ENCODE measurements at regions not wholly inside any gene's neighbourhood (a gene's known extent, or its start where the extent isn't known, plus 50 kb on each side); places are given as distances from the start of the nearest gene placed in this dataset.

- in situ Hi-C loops (cut with HindIII; ENCODE audit: low pct_unique_long_range_greater_than_20kb, low sequenced_read_pairs), result no loop called here
These were observed 107.8 kb upstream of the NR4A3 start for GRCh38 chr9:99713838-99714306.

DNA sequence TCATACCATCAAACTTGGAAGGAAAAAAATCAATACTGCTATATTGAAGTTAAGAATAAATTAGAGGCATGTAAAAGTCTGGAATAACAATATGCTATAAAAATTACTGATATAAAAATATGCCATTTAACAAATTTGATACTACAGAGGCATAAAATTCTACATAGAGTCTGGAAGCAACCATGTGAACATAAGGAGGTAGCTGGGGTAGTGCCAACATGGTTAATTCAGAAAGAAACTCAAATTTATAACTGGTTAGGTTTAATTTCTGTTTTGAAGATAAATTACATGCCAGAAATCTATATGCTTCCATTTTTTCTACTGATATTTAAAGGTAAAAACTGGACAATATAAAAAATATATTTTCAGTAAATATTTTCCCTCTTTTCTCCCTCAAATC, 103.1 kb upstream of the NR4A3 start:
- DNase-seq (ENCODE audit: low read depth, low spot score), result no peak

More at GRCh38 chr9:99713838-99714306, 107.8 kb upstream of the NR4A3 start:
- no peak for DNase-seq (ENCODE audit: low read depth, low spot score)

GRCh38 chr9:99720455-99721050, 101.1 kb upstream of the NR4A3 start:
- peak; percentile 2 for DNase-seq (ENCODE audit: low read depth, low spot score)
- in situ Hi-C loops (cut with HindIII; ENCODE audit: low pct_unique_long_range_greater_than_20kb, low sequenced_read_pairs), result no loop called here

More for the DNA sequence above, 103.1 kb upstream of the NR4A3 start:
- in situ Hi-C loops (cut with HindIII; ENCODE audit: low pct_unique_long_range_greater_than_20kb, low sequenced_read_pairs), result no loop called here

DNA sequence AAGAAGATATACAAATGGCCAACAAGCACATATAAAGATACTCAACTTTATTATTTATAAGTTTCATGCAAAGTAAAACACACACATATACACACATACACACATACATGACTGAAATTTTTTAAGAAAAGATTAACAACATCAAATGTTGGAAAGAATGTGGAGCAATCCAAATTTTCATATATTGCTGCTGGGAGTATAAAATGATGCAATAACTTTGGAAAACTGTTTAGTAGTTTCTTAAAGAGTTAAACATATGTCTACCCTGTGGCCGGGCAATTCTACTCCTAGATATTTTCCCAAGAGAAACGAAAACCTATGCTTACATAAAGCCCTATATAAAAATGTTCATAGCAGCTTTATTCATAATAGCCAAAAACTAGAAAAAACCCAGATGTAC, 99.8 kb upstream of the NR4A3 start:
- in situ Hi-C loops (cut with HindIII; ENCODE audit: low pct_unique_long_range_greater_than_20kb, low sequenced_read_pairs), result no loop called here
- DNase-seq (ENCODE audit: low read depth, low spot score), result no peak

GRCh38 chr9:99722877-99723276, 98.8 kb upstream of the NR4A3 start:
- in situ Hi-C loops (cut with HindIII; ENCODE audit: low pct_unique_long_range_greater_than_20kb, low sequenced_read_pairs), result no loop called here
- DNase-seq (ENCODE audit: low read depth, low spot score), result no peak

DNA sequence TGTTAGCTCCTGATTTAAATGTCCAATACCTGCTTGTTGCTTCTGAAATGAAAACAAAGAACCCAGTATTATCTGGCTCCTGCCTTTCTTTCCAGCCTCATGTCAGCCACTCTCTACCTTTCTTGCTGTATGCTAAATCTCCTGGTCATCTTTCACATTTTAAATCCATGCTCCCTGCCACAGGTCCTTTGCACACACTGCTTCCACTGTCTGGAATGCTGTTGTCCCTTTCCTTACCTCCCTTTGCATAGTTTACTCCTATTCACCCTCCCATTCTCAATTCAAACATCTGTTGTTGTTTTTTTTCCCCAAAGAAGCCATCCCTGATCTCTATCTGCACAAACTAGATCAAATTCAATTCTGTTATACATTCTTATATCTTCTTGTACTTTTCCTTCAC, 97.0 kb upstream of the NR4A3 start:
- no peak for DNase-seq (ENCODE audit: low read depth, low spot score)
- in situ Hi-C loops (cut with HindIII; ENCODE audit: low pct_unique_long_range_greater_than_20kb, low sequenced_read_pairs), result no loop called here

DNA sequence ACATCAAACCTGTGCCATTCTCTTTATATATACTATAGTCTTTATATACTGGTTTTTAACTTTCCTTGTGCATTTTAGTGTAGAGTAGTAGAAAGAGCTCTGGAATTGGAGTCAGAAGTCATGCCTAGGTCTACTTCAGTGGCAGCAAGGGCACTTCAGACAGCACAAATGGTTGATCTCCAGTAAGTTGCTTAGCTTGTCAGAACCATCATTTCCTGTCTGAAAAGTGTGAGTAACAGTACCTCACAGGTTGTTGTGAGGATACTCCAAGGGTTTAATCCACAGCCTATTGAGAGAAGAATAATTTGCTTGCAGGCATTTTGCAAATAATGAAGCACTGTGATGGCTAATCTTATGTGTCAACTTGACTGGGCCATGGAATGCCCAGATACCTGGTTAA, 95.8 kb upstream of the NR4A3 start:
- no peak for DNase-seq (ENCODE audit: low read depth, low spot score)
- in situ Hi-C loops (cut with HindIII; ENCODE audit: low pct_unique_long_range_greater_than_20kb, low sequenced_read_pairs), result no loop called here

GRCh38 chr9:99726758-99727157, 94.9 kb upstream of the NR4A3 start:
- in situ Hi-C loops (cut with HindIII; ENCODE audit: low pct_unique_long_range_greater_than_20kb, low sequenced_read_pairs), result no loop called here
- no peak for DNase-seq (ENCODE audit: low read depth, low spot score)

GRCh38 chr9:99730062-99730461, 91.6 kb upstream of the NR4A3 start:
- DNase-seq (ENCODE audit: low read depth, low spot score), result no peak
- in situ Hi-C loops (cut with HindIII; ENCODE audit: low pct_unique_long_range_greater_than_20kb, low sequenced_read_pairs), result no loop called here

DNA sequence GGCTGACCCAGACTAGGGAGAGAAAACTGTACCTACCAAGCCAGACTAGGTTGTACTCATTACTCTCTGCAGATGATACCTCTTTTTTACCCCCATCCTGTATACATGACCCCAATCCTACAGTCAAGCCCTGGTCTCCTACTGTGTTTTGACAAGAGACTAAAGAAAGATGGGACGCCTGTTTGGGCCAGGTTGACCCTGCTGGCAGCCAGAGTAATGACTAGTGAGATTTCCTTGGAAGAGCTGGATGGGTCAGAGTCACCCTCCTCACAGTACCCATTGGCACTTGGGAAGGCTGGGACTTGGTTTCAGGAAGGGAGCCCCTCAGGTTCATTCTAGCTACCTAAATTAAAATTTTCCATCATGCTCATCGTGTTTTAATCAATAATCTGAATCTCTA, 89.7 kb upstream of the NR4A3 start:
- in situ Hi-C loops (cut with HindIII; ENCODE audit: low pct_unique_long_range_greater_than_20kb, low sequenced_read_pairs), result no loop called here
- DNase-seq (ENCODE audit: low read depth, low spot score), result no peak

- in situ Hi-C loops (cut with HindIII; ENCODE audit: low pct_unique_long_range_greater_than_20kb, low sequenced_read_pairs), result no loop called here
- DNase-seq (ENCODE audit: low read depth, low spot score), result no peak
These were observed 89.0 kb upstream of the NR4A3 start for GRCh38 chr9:99732715-99733114.

GRCh38 chr9:99735041-99735440, 86.6 kb upstream of the NR4A3 start:
- DNase-seq (ENCODE audit: low read depth, low spot score), result no peak
- in situ Hi-C loops (cut with HindIII; ENCODE audit: low pct_unique_long_range_greater_than_20kb, low sequenced_read_pairs), result no loop called here

DNA sequence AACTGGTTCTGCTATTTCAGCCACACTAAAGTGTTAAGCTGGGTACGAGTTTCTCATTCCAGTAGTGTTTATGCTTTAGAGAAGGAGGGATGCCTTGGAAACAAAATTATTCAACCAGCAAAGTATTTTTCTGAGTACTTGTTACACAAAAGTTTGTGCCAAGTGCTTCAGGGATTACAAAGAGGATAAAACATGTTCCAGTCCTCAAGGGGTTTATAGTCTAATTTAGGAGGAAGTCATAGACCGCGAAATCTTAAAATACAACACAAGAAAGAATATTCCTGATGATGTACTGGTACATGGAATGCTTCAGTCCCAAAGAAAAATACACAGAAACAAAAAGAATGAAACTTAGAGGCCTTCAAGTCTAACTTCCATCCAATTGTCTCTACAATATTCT, 85.4 kb upstream of the NR4A3 start:
- in situ Hi-C loops (cut with HindIII; ENCODE audit: low pct_unique_long_range_greater_than_20kb, low sequenced_read_pairs), result no loop called here
- DNase-seq (ENCODE audit: low read depth, low spot score), result no peak

- in situ Hi-C loops (cut with HindIII; ENCODE audit: low pct_unique_long_range_greater_than_20kb, low sequenced_read_pairs), result no loop called here
- DNase-seq (ENCODE audit: low read depth, low spot score), result no peak
These were observed 84.0 kb upstream of the NR4A3 start for GRCh38 chr9:99737649-99738048.

GRCh38 chr9:99743006-99743405, 78.7 kb upstream of the NR4A3 start:
- in situ Hi-C loops (cut with HindIII; ENCODE audit: low pct_unique_long_range_greater_than_20kb, low sequenced_read_pairs), result no loop called here
- no peak for DNase-seq (ENCODE audit: low read depth, low spot score)

GRCh38 chr9:99743455-99743854, 78.2 kb upstream of the NR4A3 start:
- DNase-seq (ENCODE audit: low read depth, low spot score), result no peak
- in situ Hi-C loops (cut with HindIII; ENCODE audit: low pct_unique_long_range_greater_than_20kb, low sequenced_read_pairs), result no loop called here

DNA sequence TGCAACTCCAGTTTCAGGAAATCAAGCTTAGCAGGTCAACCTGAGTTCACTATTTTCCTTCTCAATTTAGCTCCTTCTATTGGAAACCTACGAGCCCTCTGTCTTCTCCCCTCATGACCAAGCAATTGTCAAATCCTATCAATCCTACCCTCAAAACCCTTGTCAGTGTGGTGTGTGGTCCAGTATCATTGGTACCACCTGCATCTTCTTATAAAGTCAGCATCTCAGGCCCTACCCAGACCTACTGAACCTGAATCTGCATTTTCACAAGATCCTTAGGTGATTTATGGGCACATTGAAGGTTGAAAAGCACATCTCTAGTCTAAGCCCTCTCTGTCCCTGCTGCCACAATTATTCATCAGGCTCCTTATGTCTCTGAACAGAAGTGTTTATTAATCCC, 77.6 kb upstream of the NR4A3 start:
- in situ Hi-C loops (cut with HindIII; ENCODE audit: low pct_unique_long_range_greater_than_20kb, low sequenced_read_pairs), result no loop called here
- no peak for DNase-seq (ENCODE audit: low read depth, low spot score)

GRCh38 chr9:99745085-99745484, 76.6 kb upstream of the NR4A3 start:
- in situ Hi-C loops (cut with HindIII; ENCODE audit: low pct_unique_long_range_greater_than_20kb, low sequenced_read_pairs), result no loop called here
- no peak for DNase-seq (ENCODE audit: low read depth, low spot score)

DNA sequence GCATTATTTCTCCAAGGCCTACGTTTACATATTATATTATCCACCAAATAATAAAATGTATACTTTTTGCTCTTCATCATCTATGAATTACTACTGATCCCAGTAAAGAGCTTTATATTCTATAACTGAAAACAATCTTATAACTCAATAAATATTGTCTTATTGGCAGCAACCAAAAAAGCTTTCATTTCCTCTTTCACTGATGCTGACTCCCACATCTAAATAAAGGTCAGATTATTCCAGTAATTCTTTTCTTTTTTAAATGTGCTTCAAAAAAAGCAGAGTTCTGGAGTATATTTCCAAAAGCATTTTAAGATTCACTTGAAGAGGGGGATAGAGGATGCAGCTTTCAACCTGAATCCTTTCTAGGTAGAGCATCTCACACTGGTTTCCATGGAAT, 75.3 kb upstream of the NR4A3 start:
- DNase-seq (ENCODE audit: low read depth, low spot score), result no peak
- in situ Hi-C loops (cut with HindIII; ENCODE audit: low pct_unique_long_range_greater_than_20kb, low sequenced_read_pairs), result no loop called here

GRCh38 chr9:99748266-99748665, 73.4 kb upstream of the NR4A3 start:
- in situ Hi-C loops (cut with HindIII; ENCODE audit: low pct_unique_long_range_greater_than_20kb, low sequenced_read_pairs), result no loop called here
- DNase-seq (ENCODE audit: low read depth, low spot score), result no peak
